OCI-LY7 (cell line): ENCODE measurements at regions not wholly inside any gene's neighbourhood (a gene's known extent, or its start where the extent isn't known, plus 50 kb on each side); places are given as distances from the start of the nearest gene placed in this dataset.

Experiments used
- EZH2phosphoT487 ChIP-seq: fragments of 200-600 bp; sonication (generic); IDR thresholded peaks from 2 replicates; pipeline ENCODE4 v1.6.1; 2018; ENCODE audit warnings: low read depth, borderline replicate concordance, mild to moderate bottlenecking, mixed run types, antibody characterized with exemption, low read length, moderate library complexity, mixed read lengths
- TF ChIP-seq, protein P1 (sequence below): fragments of 200-600 bp; sonication (generic); conservative IDR thresholded peaks from 2 replicates; pipeline ENCODE4 v1.5.1; 2014; ENCODE audit warnings: mild to moderate bottlenecking, antibody characterized with exemption, low read length, moderate library complexity, mixed read lengths

DNA sequence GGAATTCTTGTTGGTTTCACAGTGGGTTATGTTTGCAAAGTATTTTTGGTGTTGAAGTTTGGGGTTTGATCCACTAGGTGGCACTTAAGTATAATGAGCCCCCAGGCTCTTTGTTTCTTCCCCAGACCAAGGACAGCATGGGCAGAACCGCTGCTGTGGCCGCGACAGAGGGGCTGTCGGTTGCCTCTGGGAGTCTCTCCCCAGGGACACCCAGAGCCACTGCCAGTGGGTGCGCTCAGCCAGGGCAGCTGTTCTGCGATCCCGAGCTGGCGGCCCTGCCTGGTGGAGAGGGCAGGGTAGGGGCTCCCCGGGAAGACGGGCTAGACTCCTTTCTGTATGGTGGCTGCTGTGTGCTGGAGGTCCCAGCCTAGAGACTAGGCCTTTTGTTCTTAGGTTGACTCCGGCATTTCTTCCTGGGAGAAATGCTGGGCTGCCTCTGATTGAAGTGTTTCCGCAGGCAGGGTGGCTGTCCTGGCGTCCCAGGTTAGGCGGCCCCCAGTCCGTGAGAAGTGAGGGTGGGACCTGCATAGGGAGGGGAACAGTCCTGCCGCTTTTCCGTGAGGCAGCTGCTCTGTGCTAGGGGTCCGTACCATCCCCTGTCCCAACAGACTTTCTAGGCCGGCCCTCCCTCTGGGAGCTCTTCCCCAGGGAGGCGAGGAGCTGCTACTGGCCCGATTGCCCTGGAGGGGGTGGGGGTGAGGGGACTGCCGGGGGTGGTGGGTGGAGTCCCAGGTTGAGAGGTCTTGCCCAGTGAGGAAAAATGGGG is 253.1 kb upstream of the PELI2 start:
- TF ChIP-seq, protein P1, sequence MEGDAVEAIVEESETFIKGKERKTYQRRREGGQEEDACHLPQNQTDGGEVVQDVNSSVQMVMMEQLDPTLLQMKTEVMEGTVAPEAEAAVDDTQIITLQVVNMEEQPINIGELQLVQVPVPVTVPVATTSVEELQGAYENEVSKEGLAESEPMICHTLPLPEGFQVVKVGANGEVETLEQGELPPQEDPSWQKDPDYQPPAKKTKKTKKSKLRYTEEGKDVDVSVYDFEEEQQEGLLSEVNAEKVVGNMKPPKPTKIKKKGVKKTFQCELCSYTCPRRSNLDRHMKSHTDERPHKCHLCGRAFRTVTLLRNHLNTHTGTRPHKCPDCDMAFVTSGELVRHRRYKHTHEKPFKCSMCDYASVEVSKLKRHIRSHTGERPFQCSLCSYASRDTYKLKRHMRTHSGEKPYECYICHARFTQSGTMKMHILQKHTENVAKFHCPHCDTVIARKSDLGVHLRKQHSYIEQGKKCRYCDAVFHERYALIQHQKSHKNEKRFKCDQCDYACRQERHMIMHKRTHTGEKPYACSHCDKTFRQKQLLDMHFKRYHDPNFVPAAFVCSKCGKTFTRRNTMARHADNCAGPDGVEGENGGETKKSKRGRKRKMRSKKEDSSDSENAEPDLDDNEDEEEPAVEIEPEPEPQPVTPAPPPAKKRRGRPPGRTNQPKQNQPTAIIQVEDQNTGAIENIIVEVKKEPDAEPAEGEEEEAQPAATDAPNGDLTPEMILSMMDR, result peak; percentile 75
- TF ChIP-seq EZH2phosphoT487, result no peak
